ENCODE measurements at regions not wholly inside any gene's neighbourhood (a gene's known extent, or its start where the extent isn't known, plus 50 kb on each side); places are given as distances from the start of the nearest gene placed in this dataset.

DNA sequence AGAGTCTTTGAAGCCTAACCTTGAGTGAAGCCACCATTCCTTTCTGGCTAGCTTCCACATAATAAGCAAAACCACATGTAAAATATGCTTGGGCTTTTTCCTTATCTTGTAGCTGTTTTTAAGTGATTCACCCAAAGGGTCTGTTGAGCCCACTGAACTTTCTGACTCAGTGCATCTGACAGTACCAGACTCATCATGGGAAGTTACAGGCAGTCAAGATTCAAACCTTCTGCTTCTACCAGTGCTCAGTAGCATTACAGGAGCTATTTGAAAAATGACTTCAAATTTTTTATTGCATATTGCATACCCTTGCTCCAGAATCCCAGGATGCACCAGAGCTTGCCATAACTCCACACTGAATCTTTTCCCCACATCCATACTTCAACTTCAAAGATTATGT is 87.5 kb upstream of the PTPRD start:
- no peak for TF ChIP-seq CTCF (IDR thresholded peaks at IDR 0.05; ENCODE audit: insufficient read depth, low read length, poor library complexity, severe bottlenecking)
- DNase-seq (ENCODE audit: low read depth) = no peak
- no peaks in the 10 kb centered on the region for H3K36me3 ChIP-seq (ENCODE audit: control insufficient read depth, insufficient read depth, low read length)
- no peaks in the 10 kb centered on the region for H3K27me3 ChIP-seq (ENCODE audit: control insufficient read depth, insufficient read depth, low read length)
- no peak overlapping the region for H3K4me3 ChIP-seq (ENCODE audit: low read depth, low read length)

DNA sequence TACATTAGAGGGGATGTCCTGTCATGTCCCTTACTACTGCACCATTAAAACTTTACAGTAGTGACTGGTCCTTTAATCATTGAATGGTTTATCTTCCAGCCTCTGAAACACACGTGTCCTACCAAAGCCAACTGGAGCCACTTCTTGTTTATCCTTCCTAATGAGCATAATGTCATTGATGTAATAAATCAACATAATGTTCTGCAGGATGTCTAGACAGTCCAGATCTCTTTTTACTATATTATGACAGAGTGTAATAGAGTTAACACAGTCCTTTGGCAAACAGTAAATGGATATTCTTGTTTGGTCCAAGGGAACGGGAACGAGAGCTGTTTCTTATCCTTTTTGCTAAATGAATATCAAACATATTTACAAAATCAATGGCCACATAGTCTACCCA is 88.1 kb upstream of the PTPRD start:
- TF ChIP-seq CTCF (IDR thresholded peaks at IDR 0.05; ENCODE audit: insufficient read depth, low read length, poor library complexity, severe bottlenecking) = no peak
- Histone ChIP-seq H3K36me3 (ENCODE audit: control insufficient read depth, insufficient read depth, low read length) (no peaks in the 10 kb centered on the region), H3K4me3 (ENCODE audit: low read depth, low read length) (no peak overlapping the region), H3K27me3 (ENCODE audit: control insufficient read depth, insufficient read depth, low read length) (no peaks in the 10 kb centered on the region)
- DNase-seq (ENCODE audit: low read depth) = no peak

- no peak for DNase-seq (ENCODE audit: low read depth)
- no peak for TF ChIP-seq CTCF (IDR thresholded peaks at IDR 0.05; ENCODE audit: insufficient read depth, low read length, poor library complexity, severe bottlenecking)
- Histone ChIP-seq H3K4me3 (ENCODE audit: low read depth, low read length) (no peak overlapping the region), H3K27me3 (ENCODE audit: control insufficient read depth, insufficient read depth, low read length) (no peaks in the 10 kb centered on the region), H3K36me3 (ENCODE audit: control insufficient read depth, insufficient read depth, low read length) (no peaks in the 10 kb centered on the region)
These were observed 89.1 kb upstream of the PTPRD start for GRCh38 chr9:10701906-10702305.

DNA sequence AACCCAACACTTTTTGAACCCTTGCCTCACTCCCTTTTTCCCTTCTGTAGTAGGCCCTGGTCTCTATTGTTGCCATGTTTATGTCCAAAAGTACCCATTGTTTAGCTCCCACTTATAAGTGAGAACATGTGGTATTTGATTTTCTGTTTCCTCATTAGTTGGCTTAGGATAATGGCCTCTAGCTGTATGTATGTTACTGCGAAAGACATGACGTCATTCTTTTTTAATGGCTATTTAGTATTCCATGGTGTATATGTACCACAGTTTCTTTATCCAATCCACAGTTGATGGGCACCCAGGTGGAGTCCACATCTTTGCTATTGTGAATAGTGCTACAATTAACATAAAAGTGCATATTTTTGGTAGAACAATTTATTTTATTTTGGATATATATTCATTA is 90.3 kb upstream of the PTPRD start:
- H3K36me3 ChIP-seq (ENCODE audit: control insufficient read depth, insufficient read depth, low read length) = no peaks in the 10 kb centered on the region
- DNase-seq (ENCODE audit: low read depth) = no peak

GRCh38 chr9:10704720-10705119 is 91.9 kb upstream of the PTPRD start:
- peak; percentile 12 for DNase-seq (ENCODE audit: low read depth)
- Histone ChIP-seq H3K27me3 (ENCODE audit: control insufficient read depth, insufficient read depth, low read length) (no peaks in the 10 kb centered on the region), H3K36me3 (ENCODE audit: control insufficient read depth, insufficient read depth, low read length) (no peaks in the 10 kb centered on the region), H3K4me3 (ENCODE audit: low read depth, low read length) (no peak overlapping the region)
- no peak for TF ChIP-seq CTCF (IDR thresholded peaks at IDR 0.05; ENCODE audit: insufficient read depth, low read length, poor library complexity, severe bottlenecking)

More for the DNA sequence above, 90.3 kb upstream of the PTPRD start:
- H3K27me3 ChIP-seq (ENCODE audit: control insufficient read depth, insufficient read depth, low read length) = no peaks in the 10 kb centered on the region
- TF ChIP-seq CTCF (IDR thresholded peaks at IDR 0.05; ENCODE audit: insufficient read depth, low read length, poor library complexity, severe bottlenecking) = no peak
- no peak overlapping the region for H3K4me3 ChIP-seq (ENCODE audit: low read depth, low read length)

DNA sequence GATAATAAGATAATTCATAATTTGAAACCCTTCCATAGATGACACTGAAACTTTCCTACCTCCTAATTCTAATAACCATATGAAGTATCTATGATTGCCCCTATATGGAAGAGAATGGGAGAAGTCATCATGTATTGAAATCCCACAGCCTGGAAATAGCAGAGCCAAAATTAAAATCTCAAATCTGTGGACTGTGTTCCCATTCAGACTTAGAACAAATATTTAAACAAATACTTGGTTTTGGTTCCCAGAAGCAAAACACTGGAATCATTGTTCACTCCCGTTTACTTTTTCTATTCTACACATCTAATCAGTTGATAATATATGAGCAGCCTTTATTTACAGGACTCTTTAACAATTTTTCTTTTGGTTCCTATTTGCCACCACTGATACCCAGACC is 92.6 kb upstream of the PTPRD start:
- Histone ChIP-seq H3K36me3 (ENCODE audit: control insufficient read depth, insufficient read depth, low read length) (no peaks in the 10 kb centered on the region), H3K27me3 (ENCODE audit: control insufficient read depth, insufficient read depth, low read length) (no peaks in the 10 kb centered on the region), H3K4me3 (ENCODE audit: low read depth, low read length) (no peak overlapping the region)
- TF ChIP-seq CTCF (IDR thresholded peaks at IDR 0.05; ENCODE audit: insufficient read depth, low read length, poor library complexity, severe bottlenecking) = no peak
- DNase-seq (ENCODE audit: low read depth) = no peak
